ENCODE measurements at regions not wholly inside any gene's neighbourhood (a gene's known extent, or its start where the extent isn't known, plus 50 kb on each side); places are given as distances from the start of the nearest gene placed in this dataset.
"Not testable (repeated sequence)": the region's sequence is repeated elsewhere in the genome, so short reads cannot be mapped to it uniquely, and the experiment has no call there.

- no peaks in the 10 kb centered on the region for H3K9me3 Mint-ChIP-seq
- no peak for DNase-seq (ENCODE audit: low spot score in 2 of 2, unreplicated experiment in 2 of 2)
- no peaks in the 10 kb centered on the region for H3K36me3 Mint-ChIP-seq
- no peak for TF ChIP-seq CTCF (IDR thresholded peaks at IDR 0.05; ENCODE audit: unreplicated experiment)
- peaks cover 62% of the 10 kb centered on the region for H3K4me1 Mint-ChIP-seq
- H3K27ac Mint-ChIP-seq, result peak overlapping the region; percentile 54
- no peaks in the 10 kb centered on the region for H3K27me3 Mint-ChIP-seq (ENCODE audit: low read depth)
- H3K4me3 Mint-ChIP-seq, result no peak overlapping the region
Measured at GRCh38 chr5:124908581-124909451, 162.4 kb upstream of the ZNF608 start.

GRCh38 chr5:124909734-124910133 is 163.3 kb upstream of the ZNF608 start:
- no peaks in the 10 kb centered on the region for H3K9me3 Mint-ChIP-seq
- H3K27ac Mint-ChIP-seq, result no peak overlapping the region
- no peaks in the 10 kb centered on the region for H3K27me3 Mint-ChIP-seq (ENCODE audit: low read depth)
- H3K36me3 Mint-ChIP-seq, result no peaks in the 10 kb centered on the region
- no peak for DNase-seq (ENCODE audit: low spot score in 2 of 2, unreplicated experiment in 2 of 2)
- peaks cover 62% of the 10 kb centered on the region for H3K4me1 Mint-ChIP-seq
- no peak overlapping the region for H3K4me3 Mint-ChIP-seq
- no peak for TF ChIP-seq CTCF (IDR thresholded peaks at IDR 0.05; ENCODE audit: unreplicated experiment)

- no peak for TF ChIP-seq CTCF (IDR thresholded peaks at IDR 0.05; ENCODE audit: unreplicated experiment)
- Mint-ChIP-seq H3K27ac (no peak overlapping the region), H3K4me1 (peaks cover 56% of the 10 kb centered on the region), H3K9me3 (no peaks in the 10 kb centered on the region), H3K4me3 (no peak overlapping the region), H3K27me3 (ENCODE audit: low read depth) (no peaks in the 10 kb centered on the region), H3K36me3 (no peaks in the 10 kb centered on the region)
- no peak for DNase-seq (ENCODE audit: low spot score in 2 of 2, unreplicated experiment in 2 of 2)
Measured at GRCh38 chr5:124910354-124911016, 164.0 kb upstream of the ZNF608 start.

GRCh38 chr5:124912638-124913328 is 166.3 kb upstream of the ZNF608 start:
- H3K4me3 Mint-ChIP-seq, result no peak overlapping the region
- no peak overlapping the region for H3K27ac Mint-ChIP-seq

GRCh38 chr5:124913329-124913653 is 166.9 kb upstream of the ZNF608 start:
- no peaks in the 10 kb centered on the region for H3K27me3 Mint-ChIP-seq (ENCODE audit: low read depth)
- H3K9me3 Mint-ChIP-seq, result peaks cover 6% of the 10 kb centered on the region
- H3K4me1 Mint-ChIP-seq, result peaks cover 35% of the 10 kb centered on the region
- H3K4me3 Mint-ChIP-seq, result no peak overlapping the region
- no peak for DNase-seq (ENCODE audit: low spot score in 2 of 2, unreplicated experiment in 2 of 2)
- no peak for TF ChIP-seq CTCF (IDR thresholded peaks at IDR 0.05; ENCODE audit: unreplicated experiment)
- no peak overlapping the region for H3K27ac Mint-ChIP-seq
- no peaks in the 10 kb centered on the region for H3K36me3 Mint-ChIP-seq

More at GRCh38 chr5:124912638-124913328, 166.3 kb upstream of the ZNF608 start:
- peaks cover 39% of the 10 kb centered on the region for H3K4me1 Mint-ChIP-seq
- no peaks in the 10 kb centered on the region for H3K27me3 Mint-ChIP-seq (ENCODE audit: low read depth)
- DNase-seq (ENCODE audit: low spot score in 2 of 2, unreplicated experiment in 2 of 2), result no peak
- peaks cover 6% of the 10 kb centered on the region for H3K9me3 Mint-ChIP-seq
- no peak for TF ChIP-seq CTCF (IDR thresholded peaks at IDR 0.05; ENCODE audit: unreplicated experiment)
- no peaks in the 10 kb centered on the region for H3K36me3 Mint-ChIP-seq

- H3K27me3 Mint-ChIP-seq (ENCODE audit: low read depth); H3K9me3 Mint-ChIP-seq: not testable (repeated sequence)
Measured at GRCh38 chr5:124916313-124916712, 169.9 kb upstream of the ZNF608 start.

More at GRCh38 chr5:124916313-124916712, 169.9 kb upstream of the ZNF608 start:
- H3K36me3 Mint-ChIP-seq; H3K27ac Mint-ChIP-seq; H3K4me3 Mint-ChIP-seq; H3K4me1 Mint-ChIP-seq; DNase-seq (ENCODE audit: low spot score in 2 of 2, unreplicated experiment in 2 of 2): not testable (repeated sequence)
